Fibroblast of skin of left quadriceps (primary cell): ENCODE measurements at regions not wholly inside any gene's neighbourhood (a gene's known extent, or its start where the extent isn't known, plus 50 kb on each side); places are given as distances from the start of the nearest gene placed in this dataset.

Source experiments
- DNase-seq, 2 experiments: peaks; one replicate each; pipeline ENCODE4 v3.0.0-alpha.2; 2013; ENCODE audit warnings: low read depth in 2 of 2

- no peak for DNase-seq
Observed at GRCh38 chr15:93656041-93656440, 567.0 kb upstream of the RGMA start.

GRCh38 chr15:93649691-93650235 is 560.8 kb upstream of the RGMA start:
- DNase-seq = no peak

DNA sequence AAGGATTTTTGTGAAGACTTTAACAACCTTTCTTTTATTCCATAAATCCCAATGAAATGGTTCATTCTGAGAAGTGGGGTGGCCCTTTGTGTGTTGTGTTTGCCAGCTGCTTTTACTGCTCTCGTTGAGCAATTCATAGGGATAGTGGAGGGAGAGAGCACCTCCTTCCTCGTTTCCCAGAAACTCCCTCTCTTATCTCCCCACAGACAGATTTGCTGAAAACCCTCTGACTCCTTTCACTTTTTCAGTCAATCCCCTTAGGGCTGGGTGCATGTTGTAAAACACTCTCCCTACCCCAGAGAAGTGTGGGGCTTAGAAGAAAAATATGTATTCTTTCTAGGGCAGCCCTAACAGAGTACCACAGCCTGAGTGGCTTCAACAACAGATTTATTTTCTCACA is 557.2 kb upstream of the RGMA start:
- no peak for DNase-seq

DNA sequence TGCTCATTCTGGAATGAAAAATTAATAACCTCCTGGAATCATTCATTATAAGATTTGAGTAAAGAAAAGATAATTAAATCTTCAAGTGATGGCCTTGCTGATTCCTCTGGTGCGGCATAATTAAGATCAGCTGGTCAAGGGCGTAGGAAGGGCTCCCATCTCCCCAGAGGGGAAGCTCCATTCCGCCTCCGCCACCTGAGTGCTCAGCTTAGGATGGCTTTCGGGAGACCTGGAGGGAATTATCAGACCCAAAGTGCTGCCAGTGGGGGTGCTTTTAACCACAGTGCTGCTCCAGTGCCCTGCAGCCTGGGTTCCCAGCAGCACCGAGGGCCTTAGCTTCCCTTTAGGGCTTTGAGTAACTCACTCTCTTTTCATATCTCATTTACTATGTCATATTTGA is 556.6 kb upstream of the RGMA start:
- DNase-seq = no peak

GRCh38 chr15:93644595-93644994 is 555.6 kb upstream of the RGMA start:
- DNase-seq = no peak

DNA sequence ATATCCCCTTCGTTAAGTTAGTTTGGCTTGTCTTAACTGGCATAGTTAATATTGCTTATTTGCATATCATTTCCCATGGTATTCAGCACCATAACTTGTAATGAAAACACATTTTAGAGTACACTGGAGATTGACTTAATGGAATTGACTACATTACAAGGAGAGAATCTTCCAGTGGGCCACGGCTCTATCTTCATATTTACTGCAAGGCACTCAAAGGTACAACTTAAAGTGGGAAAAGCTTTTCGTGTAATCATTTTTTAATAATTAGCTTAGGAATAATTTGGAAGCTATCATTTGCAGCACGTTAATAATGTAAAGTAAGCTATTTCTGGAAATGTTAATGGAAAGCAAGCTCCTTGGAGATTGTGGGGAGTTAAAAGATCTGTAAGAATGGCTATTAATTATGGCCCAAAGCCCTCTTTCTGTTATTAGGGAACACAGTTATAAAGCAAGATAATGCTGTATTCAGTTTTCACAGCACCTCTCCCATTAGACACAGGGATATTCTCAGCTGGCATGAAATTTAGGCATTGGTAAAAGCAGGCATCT is 551.5 kb upstream of the RGMA start:
- DNase-seq = no peak

DNA sequence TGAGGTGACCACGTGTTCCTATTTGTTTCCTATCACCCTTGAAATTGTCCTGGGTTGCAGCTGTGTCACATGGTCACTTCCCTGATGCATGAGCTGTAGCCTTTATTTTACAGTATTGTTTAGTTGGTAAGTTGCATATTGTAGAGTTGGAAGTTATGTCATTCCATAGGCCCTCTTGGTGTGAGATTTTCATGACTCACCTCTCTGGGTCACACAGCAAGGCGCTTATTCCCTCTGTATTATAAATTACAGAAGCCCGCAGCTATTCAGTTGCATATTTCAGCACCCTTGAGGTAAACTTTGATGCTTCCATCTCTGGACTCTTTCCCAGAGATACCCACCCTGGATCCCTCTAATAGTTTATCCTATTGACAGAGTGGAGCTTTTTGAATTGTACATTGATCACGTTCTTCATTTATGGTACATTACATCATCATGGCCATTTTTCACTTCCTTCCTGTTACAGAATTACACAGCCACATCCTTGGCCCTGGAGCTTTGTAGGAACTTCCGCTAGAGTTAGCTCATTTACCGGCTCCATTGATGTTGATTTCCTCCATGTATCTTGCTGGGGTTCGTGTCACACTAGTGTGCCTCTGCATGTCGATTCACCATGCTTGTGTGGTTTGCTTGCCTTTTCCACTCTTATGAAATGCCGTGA is 543.1 kb upstream of the RGMA start:
- no peak for DNase-seq

GRCh38 chr15:93619597-93619996 is 530.6 kb upstream of the RGMA start:
- no peak for DNase-seq

DNA sequence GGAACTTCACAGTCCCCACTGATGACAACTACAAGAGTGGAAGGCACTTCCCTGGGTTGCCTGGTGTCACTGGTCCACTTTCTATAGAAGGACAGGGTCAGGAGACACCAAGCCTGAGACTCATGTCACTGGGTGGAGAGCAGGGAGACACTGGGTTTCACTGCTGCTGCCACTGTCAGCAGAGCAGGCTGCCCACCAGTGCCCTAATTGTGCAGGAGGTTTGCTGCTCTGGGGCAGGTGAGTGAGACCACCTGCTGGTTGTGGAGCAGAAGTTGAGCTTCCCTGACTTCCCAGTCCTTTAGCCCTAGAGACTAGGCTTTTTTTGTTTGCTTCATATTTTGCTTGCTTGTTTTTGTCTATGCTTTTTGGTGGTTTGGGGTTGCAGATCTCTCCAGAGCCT is 528.4 kb upstream of the RGMA start:
- no peak for DNase-seq

GRCh38 chr15:93614386-93615104 is 525.5 kb upstream of the RGMA start:
- no peak for DNase-seq

- no peak for DNase-seq
Observed at GRCh38 chr15:93613386-93613785, 524.4 kb upstream of the RGMA start.

DNA sequence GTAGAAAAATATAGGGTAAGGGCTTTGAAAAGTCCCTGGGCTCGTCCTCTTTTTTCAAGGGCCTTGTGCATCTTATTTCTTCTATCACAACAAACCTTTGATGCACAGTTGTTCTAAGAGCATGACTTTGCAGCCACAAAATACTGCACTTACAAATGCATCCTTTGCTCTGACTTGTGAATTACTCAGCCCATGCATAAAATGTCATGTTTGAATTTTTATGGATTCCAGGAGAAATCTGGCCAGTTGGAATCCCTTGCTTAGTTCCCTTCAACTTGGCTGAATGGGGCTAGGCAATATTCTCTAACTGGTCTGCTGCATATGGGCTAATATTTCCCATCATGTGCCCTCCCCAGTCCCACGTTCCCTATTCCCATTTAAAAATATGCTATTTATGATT is 523.9 kb upstream of the RGMA start:
- no peak for DNase-seq

DNA sequence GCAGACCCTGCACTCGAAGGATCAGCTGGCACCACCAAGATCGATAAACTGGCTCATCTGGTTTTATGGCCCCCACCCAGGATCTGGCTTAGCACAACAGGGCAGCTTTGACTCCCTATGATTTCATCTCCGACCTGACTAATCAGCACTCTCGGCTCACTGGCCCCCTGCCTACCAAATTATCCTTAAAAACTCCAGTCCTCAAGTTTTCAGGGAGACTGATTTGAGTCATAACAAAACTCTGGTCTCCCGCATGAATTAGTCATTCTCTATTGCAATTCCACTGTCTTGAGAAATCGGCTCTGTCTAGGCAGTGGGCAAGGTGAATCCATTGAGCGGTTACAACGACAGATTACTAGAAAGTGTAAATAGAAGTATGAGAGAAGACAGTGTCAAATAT is 521.9 kb upstream of the RGMA start:
- peak; percentile 11 to 17 for DNase-seq

GRCh38 chr15:93608643-93609148 is 519.7 kb upstream of the RGMA start:
- no peak for DNase-seq

GRCh38 chr15:93603550-93603949 is 514.5 kb upstream of the RGMA start:
- DNase-seq = no peak

- DNase-seq = no peak
Observed at GRCh38 chr15:93587059-93587521, 498.1 kb upstream of the RGMA start.

DNA sequence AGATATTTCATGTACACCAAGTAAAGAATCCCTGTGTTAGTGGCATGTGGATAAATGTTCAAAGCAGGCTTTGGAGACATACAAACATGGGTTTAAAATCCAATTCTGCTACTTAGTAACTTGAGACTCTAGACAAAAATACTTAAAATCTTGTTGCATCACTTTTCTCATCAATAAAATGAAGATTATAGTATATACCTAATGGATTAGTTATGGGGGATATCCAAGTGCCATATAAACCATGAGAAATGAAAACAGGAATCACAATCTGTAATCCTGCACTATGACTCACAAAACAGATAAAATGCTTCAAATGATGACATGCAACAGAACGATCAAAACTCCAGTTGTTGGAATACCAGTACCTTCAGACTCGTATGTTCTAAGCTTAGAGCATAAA is 496.0 kb upstream of the RGMA start:
- DNase-seq = no peak

- no peak for DNase-seq
Observed at GRCh38 chr15:93583968-93584367, 495.0 kb upstream of the RGMA start.

DNA sequence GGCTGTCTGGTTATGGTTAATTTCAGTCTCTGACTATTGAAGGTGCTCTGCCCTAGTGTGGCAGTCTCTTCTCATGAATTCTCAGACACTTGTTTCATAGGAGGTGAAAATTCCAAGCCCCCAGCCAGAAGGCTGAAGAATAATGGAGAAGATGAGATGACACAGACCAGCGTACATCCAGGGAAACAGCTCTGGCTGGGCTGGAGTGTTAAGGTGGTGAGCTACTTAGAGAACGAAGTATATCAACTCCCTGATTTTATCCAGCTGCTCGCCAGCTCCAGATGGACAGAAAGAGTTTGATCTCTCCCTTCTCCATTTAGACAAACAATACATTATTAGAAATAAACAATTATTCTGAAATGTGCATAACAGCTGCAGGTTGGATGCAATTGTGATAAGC is 494.5 kb upstream of the RGMA start:
- DNase-seq = no peak

DNA sequence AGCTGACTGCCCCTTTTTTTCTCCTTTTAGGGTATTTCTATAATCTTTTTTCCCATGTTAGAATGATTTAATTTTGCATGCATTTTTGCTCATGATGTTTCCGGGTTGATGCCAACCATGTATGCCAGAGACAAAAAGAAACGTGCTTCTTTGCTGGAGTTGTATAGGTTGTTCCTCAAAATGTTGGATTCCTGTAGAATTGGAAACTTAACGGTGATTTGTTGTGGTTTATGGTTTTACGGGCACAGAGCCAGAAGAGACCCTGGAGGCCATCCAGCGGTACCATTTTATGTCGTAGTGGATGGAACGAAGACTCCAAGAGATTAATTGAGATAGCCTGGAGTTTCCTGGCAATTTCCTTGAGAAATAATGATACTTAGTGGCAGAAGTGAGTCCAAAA is 481.5 kb upstream of the RGMA start:
- no peak for DNase-seq

DNA sequence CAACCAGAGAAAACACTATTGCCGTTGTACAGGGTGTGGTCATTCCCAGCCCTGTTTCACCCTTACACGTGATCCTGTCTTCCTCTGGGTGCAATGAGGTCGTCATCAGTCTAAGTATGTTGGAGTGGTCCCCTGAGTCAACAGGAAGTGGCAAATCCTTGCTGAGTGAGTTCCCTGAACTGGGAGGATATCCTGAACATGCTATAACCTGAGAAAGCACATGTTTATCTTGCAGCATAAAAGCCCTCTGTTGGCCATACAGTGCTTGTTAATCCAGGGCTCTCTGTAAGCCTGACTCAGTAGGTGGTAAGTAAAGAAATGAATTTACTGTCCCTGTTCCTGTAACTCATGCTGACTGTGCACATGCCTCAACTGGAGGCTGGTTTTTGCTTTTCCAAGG is 477.8 kb upstream of the RGMA start:
- peak; percentile 3 to 8 for DNase-seq

GRCh38 chr15:93565201-93565600 is 476.2 kb upstream of the RGMA start:
- DNase-seq = no peak

- no peak for DNase-seq
Observed at GRCh38 chr15:93563218-93563617, 474.2 kb upstream of the RGMA start.
